SK-N-SH treated with all-trans-retinoic acid at 6 μM for 48 hours (cell line): ENCODE measurements at regions not wholly inside any gene's neighbourhood (a gene's known extent, or its start where the extent isn't known, plus 50 kb on each side); places are given as distances from the start of the nearest gene placed in this dataset.

Experiments
- ARNTL ChIP-seq: fragments of 450-650 bp; formaldehyde crosslinking; IDR thresholded peaks from 2 replicates; pipeline ENCODE4 v1.5.0; 2020; ENCODE audit warnings: low read depth, mild to moderate bottlenecking, moderate library complexity, borderline replicate concordance
- OSR1 ChIP-seq: fragments of 250-450 bp; sonication (Bioruptor Pico); IDR thresholded peaks from 2 replicates; pipeline ENCODE4 v1.8.0; 2022; ENCODE audit warnings: moderate library complexity, mild to moderate bottlenecking, inconsistent platforms
- TCF4 ChIP-seq: fragments of 250-450 bp; sonication (Bioruptor Pico); IDR thresholded peaks from 2 replicates; pipeline ENCODE4 v1.8.0; 2021; ENCODE audit warnings: mild to moderate bottlenecking, moderate library complexity, borderline replicate concordance
- TOX ChIP-seq: fragments of 250-450 bp; sonication (Bioruptor Pico); IDR thresholded peaks from 2 replicates; pipeline ENCODE4 v1.8.0; 2021; ENCODE audit warnings: mild to moderate bottlenecking, moderate library complexity, borderline replicate concordance
- ZFP30 ChIP-seq: fragments of 450-650 bp; formaldehyde crosslinking; IDR thresholded peaks from 2 replicates; pipeline ENCODE4 v1.5.0; 2022; ENCODE audit warnings: mild to moderate bottlenecking, moderate library complexity
- TF ChIP-seq, protein P1 (sequence below): fragments of 250-450 bp; sonication (Bioruptor Pico); IDR thresholded peaks from 2 replicates; pipeline ENCODE4 v1.5.1; 2020; ENCODE audit warnings: low read depth, mild to moderate bottlenecking, moderate library complexity
- TF ChIP-seq, protein P2 (sequence below): fragments of 250-450 bp; sonication (Bioruptor Pico); IDR thresholded peaks from 2 replicates; pipeline ENCODE4 v1.5.0; 2020; ENCODE audit warnings: mild to moderate bottlenecking, moderate library complexity

DNA sequence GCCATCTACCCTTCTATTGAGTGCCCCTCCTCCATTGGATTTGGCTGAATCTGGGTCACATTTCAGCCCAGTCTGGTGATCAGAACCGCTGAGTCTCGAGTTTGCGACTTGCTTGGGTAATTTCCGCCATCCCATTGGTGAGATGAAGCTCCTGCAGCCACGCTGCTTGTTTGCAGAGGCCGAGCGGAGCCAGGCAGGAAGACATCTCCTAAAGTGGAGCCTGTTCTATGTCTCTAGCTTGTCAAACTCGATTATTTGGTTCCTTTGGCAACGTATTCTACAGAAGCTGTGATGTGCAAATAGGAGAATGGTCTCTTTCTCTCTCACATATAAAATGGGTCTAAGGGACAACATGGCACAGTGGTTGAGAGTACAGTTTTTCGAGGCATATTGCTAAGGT is 206.8 kb upstream of the PLXNA2 start:
- TF ChIP-seq, protein P1, sequence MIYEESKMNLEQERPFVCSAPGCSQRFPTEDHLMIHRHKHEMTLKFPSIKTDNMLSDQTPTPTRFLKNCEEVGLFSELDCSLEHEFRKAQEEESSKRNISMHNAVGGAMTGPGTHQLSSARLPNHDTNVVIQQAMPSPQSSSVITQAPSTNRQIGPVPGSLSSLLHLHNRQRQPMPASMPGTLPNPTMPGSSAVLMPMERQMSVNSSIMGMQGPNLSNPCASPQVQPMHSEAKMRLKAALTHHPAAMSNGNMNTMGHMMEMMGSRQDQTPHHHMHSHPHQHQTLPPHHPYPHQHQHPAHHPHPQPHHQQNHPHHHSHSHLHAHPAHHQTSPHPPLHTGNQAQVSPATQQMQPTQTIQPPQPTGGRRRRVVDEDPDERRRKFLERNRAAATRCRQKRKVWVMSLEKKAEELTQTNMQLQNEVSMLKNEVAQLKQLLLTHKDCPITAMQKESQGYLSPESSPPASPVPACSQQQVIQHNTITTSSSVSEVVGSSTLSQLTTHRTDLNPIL, result no peak
- TF ChIP-seq ZFP30 (CRISPR knock-in tag), result no peak
- TF ChIP-seq ARNTL (CRISPR knock-in tag), result no peak
- no peak for TF ChIP-seq TCF4 (CRISPR knock-in tag)
- 0 out of 2 replicates have a peak, but pooled peaks have one; percentile 26 for TF ChIP-seq TOX (CRISPR knock-in tag)
- no peak for TF ChIP-seq OSR1 (CRISPR knock-in tag)
- TF ChIP-seq, protein P2, sequence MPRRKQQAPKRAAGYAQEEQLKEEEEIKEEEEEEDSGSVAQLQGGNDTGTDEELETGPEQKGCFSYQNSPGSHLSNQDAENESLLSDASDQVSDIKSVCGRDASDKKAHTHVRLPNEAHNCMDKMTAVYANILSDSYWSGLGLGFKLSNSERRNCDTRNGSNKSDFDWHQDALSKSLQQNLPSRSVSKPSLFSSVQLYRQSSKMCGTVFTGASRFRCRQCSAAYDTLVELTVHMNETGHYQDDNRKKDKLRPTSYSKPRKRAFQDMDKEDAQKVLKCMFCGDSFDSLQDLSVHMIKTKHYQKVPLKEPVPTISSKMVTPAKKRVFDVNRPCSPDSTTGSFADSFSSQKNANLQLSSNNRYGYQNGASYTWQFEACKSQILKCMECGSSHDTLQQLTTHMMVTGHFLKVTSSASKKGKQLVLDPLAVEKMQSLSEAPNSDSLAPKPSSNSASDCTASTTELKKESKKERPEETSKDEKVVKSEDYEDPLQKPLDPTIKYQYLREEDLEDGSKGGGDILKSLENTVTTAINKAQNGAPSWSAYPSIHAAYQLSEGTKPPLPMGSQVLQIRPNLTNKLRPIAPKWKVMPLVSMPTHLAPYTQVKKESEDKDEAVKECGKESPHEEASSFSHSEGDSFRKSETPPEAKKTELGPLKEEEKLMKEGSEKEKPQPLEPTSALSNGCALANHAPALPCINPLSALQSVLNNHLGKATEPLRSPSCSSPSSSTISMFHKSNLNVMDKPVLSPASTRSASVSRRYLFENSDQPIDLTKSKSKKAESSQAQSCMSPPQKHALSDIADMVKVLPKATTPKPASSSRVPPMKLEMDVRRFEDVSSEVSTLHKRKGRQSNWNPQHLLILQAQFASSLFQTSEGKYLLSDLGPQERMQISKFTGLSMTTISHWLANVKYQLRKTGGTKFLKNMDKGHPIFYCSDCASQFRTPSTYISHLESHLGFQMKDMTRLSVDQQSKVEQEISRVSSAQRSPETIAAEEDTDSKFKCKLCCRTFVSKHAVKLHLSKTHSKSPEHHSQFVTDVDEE (CRISPR knock-in tag), result no peak
